Mesendoderm (in vitro differentiated cells): ENCODE measurements at regions not wholly inside any gene's neighbourhood (a gene's known extent, or its start where the extent isn't known, plus 50 kb on each side); places are given as distances from the start of the nearest gene placed in this dataset.
"Not testable (repeated sequence)": the region's sequence is repeated elsewhere in the genome, so short reads cannot be mapped to it uniquely, and the experiment has no call there.

Source experiments
- DNase-seq: peaks from one replicate; pipeline ENCODE4 v3.0.0; 2013
- H2AK5ac ChIP-seq: 2 replicates; pipeline ENCODE4 v1.6.1; 2013; ENCODE audit warnings: low read length, inconsistent platforms
- H2BK120ac ChIP-seq: 2 replicates; pipeline ENCODE4 v1.6.1; 2013; ENCODE audit warnings: low read depth, mild to moderate bottlenecking, low read length, moderate library complexity, mixed read lengths
- H2BK15ac ChIP-seq: replicated peaks from 2 replicates; pipeline ENCODE4 v1.6.1; 2013; ENCODE audit warnings: low read depth, mild to moderate bottlenecking, moderate library complexity
- H2BK5ac ChIP-seq: 2 replicates; pipeline ENCODE4 v1.6.1; 2013; ENCODE audit warnings: low read length, inconsistent platforms
- H3K18ac ChIP-seq: 2 replicates; pipeline ENCODE4 v1.6.1; 2013; ENCODE audit warnings: mild to moderate bottlenecking, low read length, mixed read lengths
- H3K23ac ChIP-seq: one replicate; pipeline ENCODE4 v1.6.1; 2013; ENCODE audit warnings: low read length
- H3K27ac ChIP-seq: 2 replicates; pipeline ENCODE4 v1.5.1; 2013; ENCODE audit warnings: low read depth, mild to moderate bottlenecking, inconsistent platforms, low read length, moderate library complexity
- H3K27me3 ChIP-seq: 2 replicates; pipeline ENCODE4 v1.6.1; 2013; ENCODE audit warnings: low read length, control low read depth, mild to moderate bottlenecking, inconsistent platforms; ENCODE audit not compliant: insufficient read depth, poor library complexity
- H3K36me3 ChIP-seq: 2 replicates; pipeline ENCODE4 v1.6.1; 2013; ENCODE audit warnings: low read length, inconsistent platforms; ENCODE audit not compliant: control insufficient read depth, insufficient read depth
- H3K4ac ChIP-seq: one replicate; pipeline ENCODE4 v1.6.1; 2013; ENCODE audit warnings: low read depth, mild to moderate bottlenecking, low read length, moderate library complexity
- H3K4me1 ChIP-seq: 2 replicates; pipeline ENCODE4 v1.6.1; 2013; ENCODE audit warnings: low read depth, low read length, inconsistent platforms; ENCODE audit not compliant: control insufficient read depth
- H3K4me2 ChIP-seq: 2 replicates; pipeline ENCODE4 v1.6.1; 2013; ENCODE audit warnings: low read length
- H3K4me3 ChIP-seq: 2 replicates; pipeline ENCODE4 v1.5.1; 2013; ENCODE audit warnings: mild to moderate bottlenecking, low read length
- H3K56ac ChIP-seq: one replicate; pipeline ENCODE4 v1.6.1; 2013; ENCODE audit warnings: low read length
- H3K79me1 ChIP-seq: 2 replicates; pipeline ENCODE4 v1.6.1; 2013; ENCODE audit warnings: low read length, inconsistent platforms
- H3K79me2 ChIP-seq: 2 replicates; pipeline ENCODE4 v1.6.1; 2013; ENCODE audit warnings: mild to moderate bottlenecking, low read length; ENCODE audit not compliant: control insufficient read depth, insufficient read depth
- H3K9ac ChIP-seq: 2 replicates; pipeline ENCODE4 v1.6.1; 2013; ENCODE audit warnings: low read length, inconsistent platforms
- H4K5ac ChIP-seq: one replicate; pipeline ENCODE4 v1.6.1; 2013; ENCODE audit warnings: low read length
- H4K8ac ChIP-seq: one replicate; pipeline ENCODE4 v1.6.1; 2013; ENCODE audit warnings: low read depth, mild to moderate bottlenecking, control low read depth, low read length, moderate library complexity
- WGBS: extraction: QIAGEN DNeasy Blood & Tissue Kit; methylation state at CpG from one replicate; pipeline ENCODE4 v1.1.7; 2013; ENCODE audit warnings: low lambda C conversion rate, missing lambda C conversion rate; ENCODE audit not compliant: insufficient coverage; ENCODE audit errors: extremely low coverage; 5-methylcytosine and 5-hydroxymethylcytosine counted together

GRCh38 chr10:2201534-2202099 is 464.3 kb upstream of the ADARB2 start:
- no peaks in the 10 kb centered on the region for H3K36me3 ChIP-seq
- H2BK120ac ChIP-seq: no peak overlapping the region
- H3K4me3 ChIP-seq: no peak overlapping the region
- no peak overlapping the region for H2AK5ac ChIP-seq
- no peak overlapping the region for H3K23ac ChIP-seq
- H2BK5ac ChIP-seq: peak overlapping the region; percentile 50
- H3K4me1 ChIP-seq: peaks cover 3% of the 10 kb centered on the region
- H3K79me1 ChIP-seq: no peaks in the 10 kb centered on the region
- H3K18ac ChIP-seq: no peak overlapping the region
- H4K8ac ChIP-seq: no peak overlapping the region
- H3K27ac ChIP-seq: no peak overlapping the region
- H3K56ac ChIP-seq: peak overlapping the region; percentile 60
- no peak overlapping the region for H2BK15ac ChIP-seq
- no peak overlapping the region for H3K4me2 ChIP-seq
- no peak overlapping the region for H3K4ac ChIP-seq
- H3K27me3 ChIP-seq: no peaks in the 10 kb centered on the region
- no peaks in the 10 kb centered on the region for H3K79me2 ChIP-seq
- no CpG with 5 or more reads among the region's 6 CpGs for WGBS
- DNase-seq: peak; percentile 87
- no peak overlapping the region for H3K9ac ChIP-seq
- no peak overlapping the region for H4K5ac ChIP-seq

DNA sequence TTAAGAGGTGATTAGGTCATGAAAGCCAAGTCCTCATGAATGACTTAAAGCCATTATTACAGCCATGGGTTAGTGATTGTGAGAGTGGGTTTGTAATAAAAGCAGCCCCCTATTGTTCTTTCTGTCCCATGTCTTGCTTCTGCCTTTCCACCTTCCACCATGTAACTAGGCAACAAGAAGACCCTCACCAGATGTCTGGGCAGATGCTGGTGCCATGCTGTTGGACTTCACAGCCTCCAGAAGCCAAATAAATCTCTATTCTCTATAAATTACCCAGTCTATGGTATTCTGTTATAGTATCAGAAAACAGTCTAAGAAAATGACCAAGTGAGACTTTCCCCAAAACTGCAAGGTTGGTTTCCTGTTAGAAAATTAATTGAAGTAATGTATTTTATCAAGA is 460.3 kb upstream of the ADARB2 start:
- no peak overlapping the region for H2BK120ac ChIP-seq

GRCh38 chr10:2196272-2196671 is 458.9 kb upstream of the ADARB2 start:
- Histone ChIP-seq H3K4me3 (no peak overlapping the region), H2AK5ac (no peak overlapping the region), H3K23ac (no peak overlapping the region), H3K36me3 (no peaks in the 10 kb centered on the region), H3K4me1 (no peaks in the 10 kb centered on the region), H3K4ac (no peak overlapping the region), H4K8ac (no peak overlapping the region), H3K27ac (no peak overlapping the region), H3K56ac (no peak overlapping the region), H2BK15ac (no peak overlapping the region), H3K79me2 (no peaks in the 10 kb centered on the region), H4K5ac (no peak overlapping the region), H3K9ac (no peak overlapping the region), H3K4me2 (no peak overlapping the region), H2BK120ac (no peak overlapping the region), H3K27me3 (no peaks in the 10 kb centered on the region), H3K18ac (no peak overlapping the region), H2BK5ac (no peak overlapping the region), H3K79me1 (no peaks in the 10 kb centered on the region)
- no peak for DNase-seq
- WGBS: no CpG with 5 or more reads among the region's 4 CpGs

More for the DNA sequence above, 460.3 kb upstream of the ADARB2 start:
- Histone ChIP-seq H3K4ac (no peak overlapping the region), H3K79me2 (no peaks in the 10 kb centered on the region), H4K8ac (no peak overlapping the region), H3K27ac (no peak overlapping the region), H3K36me3 (no peaks in the 10 kb centered on the region), H3K18ac (no peak overlapping the region), H3K4me2 (no peak overlapping the region), H3K27me3 (no peaks in the 10 kb centered on the region), H3K79me1 (no peaks in the 10 kb centered on the region), H3K9ac (no peak overlapping the region), H2BK15ac (no peak overlapping the region), H3K23ac (no peak overlapping the region), H2AK5ac (no peak overlapping the region), H4K5ac (no peak overlapping the region), H3K4me3 (no peak overlapping the region), H3K56ac (no peak overlapping the region), H3K4me1 (peaks cover 3% of the 10 kb centered on the region), H2BK5ac (no peak overlapping the region)
- DNase-seq: no peak

DNA sequence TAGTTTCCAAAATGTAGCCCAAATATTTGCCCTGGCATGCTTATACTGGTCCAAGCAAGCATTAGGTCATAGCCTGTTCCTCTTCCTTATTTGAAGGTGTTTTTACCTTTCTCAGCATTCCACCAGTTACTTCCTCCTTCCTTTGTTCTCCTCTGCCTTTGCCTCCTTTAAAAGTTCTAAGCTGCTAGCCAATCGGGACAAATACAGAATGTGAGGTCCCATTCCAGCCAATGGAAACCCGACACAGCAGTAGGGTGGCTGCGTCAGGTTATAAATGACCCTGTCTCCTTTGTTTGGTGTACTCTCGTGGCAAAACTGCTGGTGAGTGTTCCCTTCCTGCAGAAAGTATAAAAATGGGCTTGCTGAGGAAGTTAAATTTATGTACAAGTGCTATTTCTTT is 452.0 kb upstream of the ADARB2 start:
- not testable (repeated sequence) for H2BK15ac ChIP-seq, H3K4me3 ChIP-seq, H3K4ac ChIP-seq, H3K4me1 ChIP-seq, H2BK5ac ChIP-seq, H3K36me3 ChIP-seq, H3K9ac ChIP-seq, H3K27me3 ChIP-seq, H3K56ac ChIP-seq, DNase-seq, H3K79me2 ChIP-seq, H2AK5ac ChIP-seq, H4K5ac ChIP-seq, H3K27ac ChIP-seq, H3K18ac ChIP-seq, H3K4me2 ChIP-seq, H3K23ac ChIP-seq, H4K8ac ChIP-seq, H2BK120ac ChIP-seq, H3K79me1 ChIP-seq
- WGBS: no CpG with 5 or more reads among the region's 4 CpGs

DNA sequence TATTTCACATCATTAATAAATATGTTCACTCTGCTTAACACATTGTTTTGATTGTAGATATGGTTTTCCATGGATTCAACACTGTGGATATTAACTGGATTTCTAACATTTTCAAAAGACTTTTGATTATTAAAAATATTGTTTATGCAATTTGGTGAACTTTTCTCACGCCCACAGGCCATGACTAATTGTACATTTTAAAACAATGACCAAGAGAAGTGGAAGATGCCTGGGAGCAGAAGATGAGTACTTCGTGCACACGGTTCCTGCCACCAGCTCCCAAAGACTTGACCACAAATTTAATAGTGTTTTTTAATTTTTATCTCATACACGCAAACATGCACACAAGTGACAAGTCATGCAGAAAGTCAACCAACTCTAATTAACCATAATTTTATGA is 451.0 kb upstream of the ADARB2 start:
- DNase-seq: no peak
- Histone ChIP-seq H3K4ac (no peak overlapping the region), H2BK120ac (no peak overlapping the region), H2AK5ac (no peak overlapping the region), H3K4me3 (no peak overlapping the region), H3K56ac (no peak overlapping the region), H3K79me1 (no peaks in the 10 kb centered on the region), H3K27ac (no peak overlapping the region), H3K4me1 (no peaks in the 10 kb centered on the region), H3K9ac (no peak overlapping the region), H3K27me3 (no peaks in the 10 kb centered on the region), H3K79me2 (no peaks in the 10 kb centered on the region), H3K4me2 (no peak overlapping the region), H3K18ac (no peak overlapping the region), H4K5ac (no peak overlapping the region), H3K23ac (no peak overlapping the region), H4K8ac (no peak overlapping the region), H3K36me3 (no peaks in the 10 kb centered on the region), H2BK15ac (no peak overlapping the region), H2BK5ac (no peak overlapping the region)
- WGBS: no CpG with 5 or more reads among the region's 4 CpGs

DNA sequence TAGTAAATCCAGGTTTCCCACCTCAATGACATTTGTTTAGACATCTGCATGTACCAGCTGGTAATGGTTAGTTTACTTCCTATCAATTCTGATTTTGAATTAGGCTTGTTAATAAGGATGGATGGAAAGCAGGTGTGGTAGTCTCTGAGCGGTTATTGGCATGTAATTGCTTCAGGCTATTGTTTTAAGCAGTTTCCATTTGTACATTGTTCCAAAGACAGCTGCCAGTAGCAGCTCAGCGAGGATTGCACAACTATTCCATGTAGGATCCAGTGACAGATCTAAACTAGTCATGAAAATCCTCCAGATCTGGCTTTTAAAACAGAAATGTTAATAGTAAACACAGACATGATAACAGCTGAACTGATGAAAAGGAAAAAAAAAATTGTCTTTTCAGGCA is 436.0 kb upstream of the ADARB2 start:
- Histone ChIP-seq H2BK15ac (no peak overlapping the region), H3K79me2 (no peaks in the 10 kb centered on the region), H3K18ac (no peak overlapping the region), H3K36me3 (no peaks in the 10 kb centered on the region), H3K27ac (no peak overlapping the region), H3K79me1 (no peaks in the 10 kb centered on the region), H3K4me1 (no peaks in the 10 kb centered on the region), H3K27me3 (no peaks in the 10 kb centered on the region), H4K8ac (no peak overlapping the region), H2BK5ac (no peak overlapping the region), H3K23ac (no peak overlapping the region), H2AK5ac (no peak overlapping the region), H3K4ac (no peak overlapping the region), H3K4me2 (no peak overlapping the region), H2BK120ac (no peak overlapping the region), H4K5ac (no peak overlapping the region), H3K56ac (no peak overlapping the region), H3K9ac (no peak overlapping the region), H3K4me3 (no peak overlapping the region)
- DNase-seq: no peak
- no CpG with 5 or more reads among the region's 2 CpGs for WGBS
